Endometrial microvascular endothelial cells (primary cell): ENCODE measurements at regions not wholly inside any gene's neighbourhood (a gene's known extent, or its start where the extent isn't known, plus 50 kb on each side); places are given as distances from the start of the nearest gene placed in this dataset.

Source experiments
- in situ Hi-C: cut with HindIII; loops from 2 replicates; pipeline ENCODE4 v1.10.0; 2017; ENCODE audit warnings: low sequenced_read_pairs, low pct_unique_long_range_greater_than_20kb; ENCODE audit errors: inconsistent ontology term

- in situ Hi-C loops, result no loop called here
Observed at GRCh38 chr10:10138685-10139084, 879.0 kb upstream of the CELF2 start.

DNA sequence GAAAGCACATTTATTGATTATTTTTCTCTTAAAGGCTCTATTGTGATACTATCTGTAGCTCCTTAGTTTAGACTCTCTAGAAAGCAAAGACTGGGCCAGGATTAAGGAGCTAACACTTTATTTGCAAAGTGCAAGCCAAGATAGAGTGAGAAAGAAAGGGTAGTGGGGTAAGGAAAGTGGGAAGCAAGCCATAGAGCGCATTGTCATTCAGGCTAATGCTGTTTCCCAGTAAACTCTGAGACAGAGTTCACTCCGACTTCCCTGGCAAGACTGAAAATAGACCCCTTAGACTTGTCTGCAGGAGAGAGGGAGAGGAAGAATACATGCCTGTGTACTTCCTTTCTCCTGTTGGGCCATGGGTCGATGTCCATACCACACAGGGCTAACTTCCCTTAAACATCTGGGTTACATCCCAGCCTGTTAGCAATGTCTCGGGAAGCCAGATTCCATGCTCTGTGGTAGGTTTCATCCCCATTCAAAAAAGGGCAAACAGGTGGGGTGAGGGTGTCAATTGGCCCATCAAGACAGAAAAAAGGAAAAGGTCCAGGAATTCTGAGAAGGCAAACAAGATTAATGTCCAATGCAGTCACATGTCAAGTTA, 875.8 kb upstream of the CELF2 start:
- in situ Hi-C loops, result no loop called here

DNA sequence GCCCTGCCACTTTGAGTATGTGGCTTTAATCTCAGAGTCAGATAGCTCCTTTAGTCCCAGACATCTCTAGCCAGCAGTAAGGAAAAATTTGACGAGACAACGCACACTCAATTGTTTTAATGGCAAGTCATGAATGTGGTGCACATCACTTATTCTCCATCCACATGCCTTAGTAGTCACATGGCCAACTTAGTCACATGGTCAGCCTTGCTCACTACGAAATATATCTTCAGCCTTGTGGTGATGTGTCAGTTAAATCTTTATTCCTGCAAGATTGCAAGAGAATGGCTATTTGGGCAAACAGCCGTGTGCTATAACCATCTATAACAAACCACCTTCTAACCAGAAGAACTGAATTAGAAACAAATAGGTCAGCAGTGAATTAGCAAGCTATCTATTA, 871.1 kb upstream of the CELF2 start:
- in situ Hi-C loops, result no loop called here

DNA sequence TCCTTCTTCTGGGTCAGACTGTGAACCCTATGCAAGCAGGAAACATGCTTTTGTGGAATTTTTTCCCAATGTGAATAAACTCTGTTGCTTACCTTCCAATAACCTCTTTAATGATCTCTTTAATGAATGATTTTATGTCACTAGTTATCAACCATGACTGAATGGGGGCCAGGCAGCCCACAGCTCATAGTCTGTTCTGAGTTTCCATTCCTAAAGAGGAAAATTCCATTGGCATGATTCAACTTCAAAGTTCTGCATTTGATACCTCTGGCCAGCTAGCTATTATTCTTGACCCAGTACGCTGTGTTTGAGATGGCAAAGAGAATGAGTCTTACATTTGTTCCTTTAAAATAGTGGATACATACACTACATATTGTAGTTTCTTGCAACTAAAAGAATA, 867.8 kb upstream of the CELF2 start:
- in situ Hi-C loops, result no loop called here

DNA sequence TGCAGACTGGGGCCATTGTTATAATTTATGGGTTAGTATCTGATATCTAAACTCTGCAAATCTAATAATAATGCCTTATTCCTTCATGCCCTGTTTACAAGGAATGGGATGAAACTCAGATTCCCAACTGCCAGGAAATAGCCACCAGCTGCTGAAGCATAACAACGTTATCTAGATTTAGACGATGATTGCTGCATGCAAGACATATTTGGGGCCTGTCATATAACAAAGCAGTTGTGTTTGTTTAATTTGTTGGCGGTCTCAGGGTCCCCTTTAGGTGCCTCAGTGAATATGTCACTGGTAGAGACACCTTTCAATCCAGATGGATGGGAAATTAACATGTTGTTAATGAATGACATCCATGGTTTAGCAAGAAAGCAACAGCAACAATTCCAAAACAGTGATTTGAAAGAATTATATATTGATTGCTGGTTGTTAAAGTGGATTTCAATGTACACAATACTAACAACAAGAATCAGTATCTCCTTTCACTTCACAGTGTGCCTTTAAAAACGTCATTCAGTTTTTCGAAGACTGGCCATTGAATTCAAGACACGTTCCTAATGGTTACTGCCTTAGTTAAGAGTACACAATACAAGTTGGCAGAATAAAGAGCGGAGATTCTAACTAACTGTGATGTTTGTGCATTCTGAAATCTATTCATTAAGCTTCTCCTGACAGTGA, 860.6 kb upstream of the CELF2 start:
- in situ Hi-C loops, result no loop called here

DNA sequence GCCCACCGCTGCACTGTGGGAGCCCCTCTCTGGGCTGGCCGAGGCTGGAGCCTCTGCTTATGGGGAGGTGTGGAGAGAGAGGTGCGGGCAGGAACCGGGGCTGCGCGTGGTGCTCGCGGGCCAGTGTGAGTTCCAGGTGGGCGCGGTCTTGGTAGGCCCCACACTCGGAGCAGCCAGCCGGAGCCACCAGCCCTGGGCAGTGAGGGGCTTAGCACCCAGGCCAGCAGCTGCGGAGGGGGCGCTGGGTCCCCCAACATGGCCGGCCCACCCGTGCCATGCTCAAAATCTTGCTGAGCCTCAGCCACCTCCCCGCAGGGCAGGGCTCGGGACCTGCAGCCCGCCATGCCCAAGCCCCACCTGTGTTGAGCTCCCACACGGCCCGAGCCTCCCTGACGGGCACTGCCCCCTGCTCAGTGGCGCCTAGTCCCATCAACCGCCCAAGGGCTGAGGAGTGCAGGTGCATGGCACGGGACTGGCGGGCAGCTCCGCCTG, 856.8 kb upstream of the CELF2 start:
- in situ Hi-C loops, result no loop called here

DNA sequence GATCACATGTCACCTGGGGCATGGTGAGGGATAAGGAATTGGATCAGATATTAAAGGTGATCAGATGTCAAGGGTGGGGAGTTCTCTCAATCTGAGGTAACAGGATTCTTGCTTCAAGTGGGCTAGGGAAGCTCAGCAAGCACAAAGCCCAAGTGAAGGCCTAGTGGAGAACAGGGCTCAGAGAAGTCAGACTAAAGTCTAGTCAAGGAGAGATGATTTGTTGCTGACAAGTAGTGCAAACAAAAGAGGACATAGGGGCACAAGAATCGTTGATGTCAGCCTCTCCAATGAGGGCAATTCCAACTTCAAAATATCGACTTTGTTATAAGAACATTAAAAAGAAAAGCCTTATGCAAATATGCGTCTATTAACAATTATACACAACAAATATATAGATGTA, 852.8 kb upstream of the CELF2 start:
- in situ Hi-C loops, result no loop called here

DNA sequence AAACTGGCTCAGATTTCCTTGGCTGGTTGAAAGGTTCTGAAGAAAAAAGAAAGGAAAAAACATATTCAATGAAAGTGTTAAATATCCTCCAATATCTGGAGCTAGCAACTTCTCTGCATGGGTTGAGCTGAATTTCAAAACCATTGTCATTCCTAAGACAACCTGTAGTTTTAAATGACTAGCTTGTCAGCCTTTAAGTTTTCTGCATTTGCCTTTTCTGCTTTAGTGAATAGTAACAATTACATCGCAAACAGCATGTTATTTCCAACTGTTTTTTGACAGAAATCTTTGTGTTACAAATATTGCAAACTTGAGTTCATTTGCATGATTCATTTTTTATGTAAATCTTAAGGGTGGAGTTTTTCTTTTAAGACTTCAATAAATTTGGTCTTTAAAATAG, 852.3 kb upstream of the CELF2 start:
- in situ Hi-C loops, result no loop called here

GRCh38 chr10:10178476-10178875, 839.2 kb upstream of the CELF2 start:
- in situ Hi-C loops, result no loop called here

- in situ Hi-C loops, result no loop called here
Observed at GRCh38 chr10:10193848-10194247, 823.8 kb upstream of the CELF2 start.

DNA sequence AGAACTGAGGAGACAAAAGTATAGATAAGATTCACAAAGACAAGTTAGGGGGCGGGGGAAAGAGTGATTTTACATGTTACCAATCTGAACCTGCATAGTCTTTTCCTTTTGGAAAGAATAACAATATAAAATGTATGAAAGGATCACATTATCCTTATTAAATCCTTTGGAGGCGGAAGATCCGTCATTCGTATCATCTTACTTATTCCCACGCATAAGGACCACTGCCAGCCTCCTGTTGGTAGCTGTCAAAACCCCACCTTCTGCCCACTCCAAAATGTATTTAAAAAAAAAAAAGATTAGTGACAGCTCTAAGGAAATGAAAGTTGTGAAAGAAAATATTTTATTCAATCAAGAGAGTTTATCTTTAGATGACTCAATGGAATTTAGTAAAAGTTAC, 821.0 kb upstream of the CELF2 start:
- in situ Hi-C loops, result no loop called here

DNA sequence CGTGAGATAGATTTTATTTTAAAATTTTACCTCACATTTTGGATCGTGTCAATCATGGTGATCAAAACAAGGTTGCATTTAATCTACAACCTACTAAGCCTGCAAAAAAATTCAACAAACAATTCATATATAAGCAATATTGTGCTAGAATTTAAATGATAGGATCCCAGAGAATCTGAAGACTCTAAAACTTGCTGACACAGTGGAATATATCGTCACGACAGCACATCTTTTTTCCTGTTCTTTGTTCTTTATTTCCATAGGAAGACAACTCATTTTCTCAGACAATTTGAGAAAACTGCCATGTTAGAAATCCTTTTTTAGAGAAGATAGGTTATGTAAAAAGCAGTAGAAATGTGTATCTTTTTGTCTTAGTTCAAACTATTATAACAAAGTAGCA, 820.2 kb upstream of the CELF2 start:
- in situ Hi-C loops, result no loop called here

DNA sequence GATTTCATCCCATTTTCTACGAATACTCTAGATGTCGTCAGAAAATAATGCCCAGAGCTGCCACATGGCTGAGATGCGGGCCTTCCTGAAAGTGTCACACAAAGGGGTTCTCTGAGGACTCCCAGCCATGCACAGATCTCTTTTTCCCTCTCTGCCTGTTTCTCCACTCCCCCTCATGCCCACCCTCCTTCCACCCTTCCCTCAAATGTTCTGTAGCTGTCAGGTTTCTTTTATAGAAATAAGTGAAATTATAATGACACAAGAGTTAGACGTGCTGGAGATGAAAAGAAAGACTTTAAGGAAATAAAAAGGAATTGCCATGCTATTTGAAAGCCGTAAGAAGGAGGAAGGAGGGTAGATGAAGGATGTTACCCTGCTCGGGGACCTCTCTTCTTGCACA, 819.3 kb upstream of the CELF2 start:
- in situ Hi-C loops, result no loop called here

DNA sequence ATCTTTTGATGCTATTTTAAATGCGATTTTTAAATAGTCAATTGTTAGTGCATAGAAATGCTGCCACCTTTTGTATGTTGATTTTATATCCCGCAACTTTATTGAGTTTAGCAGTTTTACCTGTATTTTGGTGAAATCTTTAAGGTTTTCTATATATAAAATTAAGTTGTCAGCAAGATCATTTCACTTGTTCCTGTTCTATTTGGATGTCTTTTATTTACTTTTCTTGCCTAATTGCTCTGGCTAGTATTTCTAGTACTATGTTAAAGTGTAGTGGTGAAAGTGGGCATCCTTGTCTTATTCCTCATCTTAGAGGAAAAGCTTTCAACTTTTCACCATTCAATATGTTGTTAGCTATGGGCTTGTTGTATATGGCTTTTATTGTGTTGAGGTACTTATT, 813.3 kb upstream of the CELF2 start:
- in situ Hi-C loops, result no loop called here

GRCh38 chr10:10205906-10206305, 811.8 kb upstream of the CELF2 start:
- in situ Hi-C loops, result no loop called here

DNA sequence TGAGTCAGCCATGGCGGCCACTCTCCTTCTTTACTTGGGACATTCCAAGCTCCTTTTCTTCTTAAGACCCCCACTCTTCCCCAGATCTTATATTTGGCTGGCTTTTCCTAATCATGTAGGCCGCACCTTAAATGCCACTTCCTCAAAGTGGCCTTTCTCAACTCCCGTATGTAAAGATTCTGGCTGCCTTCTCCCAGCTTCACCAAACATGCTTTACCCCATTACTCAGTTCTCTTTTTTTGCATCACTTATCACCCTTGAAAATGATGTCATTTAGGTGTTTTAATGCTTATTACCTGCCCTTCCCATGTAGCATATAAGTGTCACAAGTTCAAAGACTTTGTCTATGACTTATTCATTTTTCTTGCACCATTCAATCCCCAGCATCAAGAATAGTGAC, 810.1 kb upstream of the CELF2 start:
- in situ Hi-C loops, result no loop called here

DNA sequence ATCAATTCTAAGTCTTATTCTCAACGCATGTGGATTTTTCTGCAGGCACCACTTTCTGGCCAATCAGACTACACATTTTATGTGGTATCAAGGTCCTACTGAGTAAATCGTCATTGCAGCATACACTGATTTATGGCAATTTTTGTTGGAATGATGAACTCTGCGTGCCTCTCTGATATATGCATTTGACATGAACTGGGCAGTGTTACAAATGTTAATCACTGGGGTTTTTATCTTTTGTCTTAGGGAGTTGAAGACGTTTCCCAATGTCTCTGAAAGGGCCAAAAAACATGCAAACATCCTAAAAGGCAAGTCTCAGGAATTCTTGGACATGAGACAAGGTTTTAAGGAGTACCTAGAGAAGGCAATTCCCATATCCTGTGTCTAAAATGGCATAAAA, 809.5 kb upstream of the CELF2 start:
- in situ Hi-C loops, result no loop called here

DNA sequence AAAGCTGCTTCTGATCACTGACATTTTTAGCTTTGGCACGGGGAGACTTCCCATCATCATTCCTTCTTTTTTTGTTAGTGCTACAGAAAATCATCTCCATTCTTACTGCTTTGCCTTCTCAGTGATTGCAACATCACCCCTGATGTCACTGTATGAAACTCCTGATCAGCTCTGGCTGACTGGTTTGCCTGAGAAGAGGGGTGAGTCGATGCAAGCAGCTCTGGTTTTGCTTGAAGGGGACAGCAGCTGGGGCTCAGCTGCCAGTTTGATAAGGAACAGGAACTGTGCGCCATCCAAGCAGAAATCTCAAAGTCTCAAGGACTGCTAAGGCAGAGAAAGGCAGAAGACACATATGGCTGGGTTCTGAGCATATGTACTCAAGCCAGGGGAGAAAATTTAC, 808.5 kb upstream of the CELF2 start:
- in situ Hi-C loops, result no loop called here

- in situ Hi-C loops, result no loop called here
Observed at GRCh38 chr10:10211409-10211808, 806.3 kb upstream of the CELF2 start.

DNA sequence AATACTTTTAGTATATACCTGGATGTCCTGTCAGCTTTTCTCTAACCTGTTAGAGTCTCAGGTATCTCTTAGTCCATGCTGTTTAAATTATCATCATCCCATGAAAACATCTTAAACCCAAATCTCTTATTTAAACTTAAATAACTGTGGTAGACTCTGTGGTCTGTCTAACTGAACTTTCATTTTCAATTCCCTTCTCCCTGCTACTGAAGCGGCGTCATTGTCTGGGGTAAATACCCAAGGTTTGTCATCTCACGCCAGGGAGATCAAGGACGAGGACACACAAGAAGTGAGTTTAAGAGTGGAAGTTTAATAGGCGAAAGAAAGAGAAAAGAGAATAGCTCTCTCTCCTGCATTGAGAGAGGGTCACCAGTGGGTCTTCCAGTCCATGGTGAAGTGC, 804.4 kb upstream of the CELF2 start:
- in situ Hi-C loops, result no loop called here

GRCh38 chr10:10222304-10222841, 795.3 kb upstream of the CELF2 start:
- in situ Hi-C loops, result no loop called here
